Psoas muscle (tissue), 7 donors: ENCODE measurements at regions not wholly inside any gene's neighbourhood (a gene's known extent, or its start where the extent isn't known, plus 50 kb on each side); places are given as distances from the start of the nearest gene placed in this dataset.

ENCODE experiments used
- ATAC-seq, 4 donors: fragments of 200-7000 bp; cut with Tn5 transposase; one replicate each; pipeline ENCODE4 v1.9.1; 2020; ENCODE audit warnings: moderate library complexity in 3 of 4, mild to moderate bottlenecking in 2 of 4
- DNase-seq, 2 donors: peaks; one replicate each; pipeline ENCODE4 v3.0.0-alpha.2; 2020
- H3K27ac ChIP-seq: fragments of 200-600 bp; one replicate; pipeline ENCODE4 v1.8.0; 2022
- H3K27me3 ChIP-seq, 3 donors: fragments of 200-600 bp in 1 of 3; one replicate each; pipeline versions ENCODE4 v1.6.1 to v1.8.0; 2013 to 2022; ENCODE audit warnings: low read length in 2 of 3, mild to moderate bottlenecking in 2 of 3, moderate library complexity in 1 of 3; ENCODE audit not compliant: insufficient read depth in 3 of 3
- H3K36me3 ChIP-seq, 2 donors: fragments of 200-600 bp in 1 of 2; one replicate each; pipeline versions ENCODE4 v1.6.1 to v1.8.0; 2013 to 2022; ENCODE audit warnings: low read depth in 1 of 2, mild to moderate bottlenecking in 1 of 2, moderate library complexity in 1 of 2; ENCODE audit not compliant: insufficient read depth in 1 of 2
- H3K4me1 ChIP-seq: fragments of 200-600 bp; one replicate; pipeline ENCODE4 v1.8.0; 2022
- H3K4me3 ChIP-seq: fragments of 200-600 bp; one replicate; pipeline ENCODE4 v1.8.0; 2022; ENCODE audit warnings: mild to moderate bottlenecking
- H3K9me3 ChIP-seq: fragments of 200-600 bp; one replicate; pipeline ENCODE4 v1.8.0; 2022
- CTCF ChIP-seq: fragments of 200-600 bp; IDR thresholded peaks from one replicate; pipeline ENCODE4 v1.8.0; 2022; ENCODE audit warnings: antibody characterized with exemption
- WGBS, 3 donors: extraction: QIAGEN DNeasy Blood & Tissue Kit; methylation state at CpG; one replicate each; pipeline versions ENCODE4 v1.1.6 to v1.1.7; 2013; 5-methylcytosine and 5-hydroxymethylcytosine counted together
- intact Hi-C, 2 donors: fragments of 100-400 bp; cut with DNase I; formaldehyde crosslinking; loops; one replicate each; pipeline versions ENCODE4 v1.11.0 to v1.14.2; 2022
- donor health status: healthy with polysubstance abuse.
- donor health status: DM: no; HTN: no; CAD: no; lungs with moderate emphysema.
- donor health status: Bipolar disorder and iron deficiency.
- donor health status: healthy.
- donor health status: DM: yes; HTN: yes; CAD: no.
- donor health status: DM: no; HTN: no; CAD: no.
- donor health status: DM: yes; HTN: yes; CAD: no.

- 12 to 23% (median 14%) methylated on average over 2 of the region's 2 CpGs for WGBS, 3 donors
- no peak overlapping the region for H3K27ac ChIP-seq
- no peaks in the 10 kb centered on the region for H3K36me3 ChIP-seq
- DNase-seq (no peak), ATAC-seq (no peak)
- no peaks in the 10 kb centered on the region for H3K27me3 ChIP-seq
- no peak for TF ChIP-seq CTCF
- no peak overlapping the region for H3K4me3 ChIP-seq
- no peaks in the 10 kb centered on the region for H3K4me1 ChIP-seq
- intact Hi-C loops = loop anchor here in 1 of 2 donors (5.0 kb wide), 1 partner anchor 201 kb away; no protein-coding TSS in a partner anchor
- H3K9me3 ChIP-seq = no peaks in the 10 kb centered on the region
Measured at GRCh38 chr5:126335886-126336285, 87.3 kb upstream of the GRAMD2B start.

- 66 to 71% (median 69%) methylated on average over 7 of the region's 7 CpGs for WGBS, 3 donors
- Histone ChIP-seq H3K27me3 (no peaks in the 10 kb centered on the region), H3K4me1 (no peaks in the 10 kb centered on the region), H3K9me3 (no peaks in the 10 kb centered on the region), H3K4me3 (no peak overlapping the region), H3K27ac (no peak overlapping the region), H3K36me3 (no peaks in the 10 kb centered on the region)
- DNase-seq (no peak), ATAC-seq (no peak)
- intact Hi-C loops = loop anchor here (1.0 to 5.0 kb wide), 3 partner anchors 199 to 262 kb away; partner anchors contain the start of gene PHAX (in 1 of the 2)
- no peak for TF ChIP-seq CTCF
Measured at GRCh38 chr5:126338635-126339034, 84.6 kb upstream of the GRAMD2B start.

DNA sequence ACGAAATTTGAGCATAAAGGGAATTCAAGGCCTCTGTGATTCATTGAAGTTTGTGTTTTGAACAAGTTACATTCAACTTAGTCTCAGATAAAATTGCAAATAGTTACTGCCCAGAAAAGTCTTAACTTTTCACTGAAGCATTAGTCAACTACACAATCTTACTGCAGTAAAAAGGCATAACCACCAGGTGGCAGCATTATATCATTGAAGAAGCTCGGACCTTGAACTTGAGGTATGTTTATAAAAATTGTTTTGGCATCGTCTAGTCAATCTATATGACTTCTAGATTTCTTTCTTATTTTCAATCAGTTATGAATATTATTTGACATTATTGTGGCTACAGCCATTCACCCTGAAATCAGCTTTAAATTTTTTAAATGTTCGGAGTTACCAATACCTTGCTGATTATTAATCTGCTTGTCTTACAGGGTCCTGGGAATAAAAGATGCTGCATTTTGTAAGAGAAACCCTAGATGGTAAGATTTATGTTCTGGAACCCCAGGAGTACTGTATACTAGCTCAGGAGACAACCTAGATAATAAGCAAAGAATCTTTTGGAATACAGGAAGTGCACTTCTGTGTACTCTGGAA lies 83.9 kb upstream of the GRAMD2B start:
- Histone ChIP-seq H3K27me3 (no peaks in the 10 kb centered on the region), H3K27ac (no peak overlapping the region), H3K9me3 (no peaks in the 10 kb centered on the region), H3K4me1 (no peaks in the 10 kb centered on the region), H3K36me3 (no peaks in the 10 kb centered on the region), H3K4me3 (no peak overlapping the region)
- WGBS, 3 donors = 22 to 25% (median 24%) methylated on average over 4 of the region's 4 CpGs
- no peak for DNase-seq
- peak in 2 of 4 donors; percentile 55 to 70 for ATAC-seq
- TF ChIP-seq CTCF = peak; percentile 94
- intact Hi-C loops = loop anchor here (1.0 to 5.0 kb wide), 3 partner anchors 198 to 261 kb away; partner anchors contain the start of gene PHAX (in 1 of the 2)

DNA sequence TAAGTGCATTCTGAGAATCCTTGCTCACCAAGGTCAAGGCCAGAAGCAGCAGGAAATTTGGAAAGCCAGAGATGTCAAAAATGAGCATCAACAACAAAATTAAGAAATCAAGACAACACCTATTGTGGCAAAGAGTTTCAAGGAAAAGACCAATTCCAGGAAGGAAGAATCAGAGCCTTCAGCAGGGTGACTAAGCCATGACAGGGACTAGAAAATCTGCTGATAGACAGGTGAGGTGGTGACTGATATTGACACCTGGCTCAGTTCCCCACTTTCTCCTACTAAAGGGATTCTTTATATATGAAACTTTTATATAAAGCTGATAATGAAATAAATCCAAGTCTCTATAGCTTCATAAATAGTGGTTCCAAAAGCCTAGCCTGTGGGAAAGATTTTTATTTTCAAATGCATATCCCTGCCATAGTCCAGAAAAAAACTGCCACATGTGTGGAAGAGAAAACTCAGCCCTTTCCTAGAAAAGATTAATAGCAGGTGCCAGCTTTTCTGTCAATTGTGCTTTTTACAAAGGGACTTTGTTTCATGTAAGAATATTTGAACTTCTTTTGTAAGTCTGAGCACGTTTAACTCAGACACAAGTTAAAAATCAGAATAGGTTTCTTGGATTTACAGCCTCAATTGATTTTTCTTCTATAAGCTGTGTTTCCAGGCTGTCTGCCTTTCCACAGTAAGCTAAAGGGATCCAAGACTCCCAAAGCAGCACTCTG lies 81.1 kb upstream of the GRAMD2B start:
- 24 to 40% (median 27%) methylated on average over 1 of the region's 1 CpG for WGBS, 3 donors
- Histone ChIP-seq H3K27me3 (no peaks in the 10 kb centered on the region), H3K36me3 (no peaks in the 10 kb centered on the region), H3K9me3 (no peaks in the 10 kb centered on the region), H3K4me3 (no peak overlapping the region), H3K27ac (no peak overlapping the region), H3K4me1 (no peaks in the 10 kb centered on the region)
- DNase-seq = no peak
- TF ChIP-seq CTCF = no peak
- intact Hi-C loops = no loop called here
- no peak for ATAC-seq
